NCI-H748 treated with DMSO at 0.1 percent for 48 hours (cell line): ENCODE measurements at regions not wholly inside any gene's neighbourhood (a gene's known extent, or its start where the extent isn't known, plus 50 kb on each side); places are given as distances from the start of the nearest gene placed in this dataset.

Experiments used
- DNase-seq: peaks from one replicate; lab custom pipeline; 2025; lab: John Stamatoyannopoulos, UW

- no peak for DNase-seq
Measured at GRCh38 chr21:15373941-15374340, 309.1 kb upstream of the NRIP1 start.

- DNase-seq = no peak
Measured at GRCh38 chr21:15379776-15380175, 315.0 kb upstream of the NRIP1 start.

GRCh38 chr21:15383588-15383987 is 318.8 kb upstream of the NRIP1 start:
- DNase-seq = no peak

GRCh38 chr21:15390049-15390448 is 325.2 kb upstream of the NRIP1 start:
- DNase-seq = no peak

GRCh38 chr21:15397258-15397657 is 332.5 kb upstream of the NRIP1 start:
- no peak for DNase-seq

- no peak for DNase-seq
Measured at GRCh38 chr21:15400905-15401304, 328.9 kb upstream of the USP25 start.

GRCh38 chr21:15401331-15401730 is 328.5 kb upstream of the USP25 start:
- no peak for DNase-seq

- DNase-seq = no peak
Measured at GRCh38 chr21:15405214-15405613, 324.6 kb upstream of the USP25 start.

GRCh38 chr21:15406791-15407190 is 323.0 kb upstream of the USP25 start:
- no peak for DNase-seq

GRCh38 chr21:15407585-15407984 is 322.2 kb upstream of the USP25 start:
- no peak for DNase-seq

GRCh38 chr21:15408089-15408488 is 321.7 kb upstream of the USP25 start:
- no peak for DNase-seq

GRCh38 chr21:15409031-15409430 is 320.8 kb upstream of the USP25 start:
- DNase-seq = no peak

GRCh38 chr21:15410853-15411252 is 318.9 kb upstream of the USP25 start:
- DNase-seq = no peak

- DNase-seq = no peak
Measured at GRCh38 chr21:15414057-15414456, 315.7 kb upstream of the USP25 start.

- DNase-seq = no peak
Measured at GRCh38 chr21:15415541-15416261, 314.1 kb upstream of the USP25 start.

- DNase-seq = peak; percentile 60
Measured at GRCh38 chr21:15421441-15421881, 308.3 kb upstream of the USP25 start.

- DNase-seq = no peak
Measured at GRCh38 chr21:15421947-15422346, 307.8 kb upstream of the USP25 start.

GRCh38 chr21:15422783-15423182 is 307.0 kb upstream of the USP25 start:
- DNase-seq = no peak

GRCh38 chr21:15423676-15424445 is 305.9 kb upstream of the USP25 start:
- DNase-seq = no peak

GRCh38 chr21:15425049-15425448 is 304.7 kb upstream of the USP25 start:
- DNase-seq = no peak

GRCh38 chr21:15430023-15430422 is 299.8 kb upstream of the USP25 start:
- DNase-seq = no peak

GRCh38 chr21:15430577-15430976 is 299.2 kb upstream of the USP25 start:
- no peak for DNase-seq

GRCh38 chr21:15431053-15431452 is 298.7 kb upstream of the USP25 start:
- no peak for DNase-seq

GRCh38 chr21:15433091-15433490 is 296.7 kb upstream of the USP25 start:
- no peak for DNase-seq
